ENCODE measurements at regions not wholly inside any gene's neighbourhood (a gene's known extent, or its start where the extent isn't known, plus 50 kb on each side); places are given as distances from the start of the nearest gene placed in this dataset.

DNA sequence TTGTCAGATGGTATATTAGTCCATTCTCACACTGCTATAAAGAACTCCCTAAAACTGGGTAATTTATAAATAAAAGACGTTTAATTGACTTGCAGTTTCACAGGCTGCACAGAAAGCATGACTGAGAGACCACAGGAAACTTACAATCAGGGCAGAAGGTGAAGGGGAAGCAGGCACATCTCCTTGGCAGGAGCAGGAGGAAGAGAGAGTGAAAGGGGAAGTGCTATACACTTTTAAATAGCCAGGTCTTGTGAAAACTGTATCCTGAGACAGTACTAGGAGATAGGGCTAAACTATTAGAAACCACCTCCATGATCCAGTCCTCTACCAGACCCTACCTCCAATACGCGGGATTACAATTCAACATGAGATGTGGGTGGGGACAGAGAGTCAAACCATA is 193.9 kb upstream of the KCNG1 start:
- no peak overlapping the region for H3K27ac ChIP-seq (ENCODE audit: insufficient read depth, low read length, poor library complexity, severe bottlenecking)
- Mint-ChIP-seq H3K4me3 (no peak overlapping the region), H3K4me1 (peaks cover 0 to 9% (median 2%) of the 10 kb centered on the region in 4 donors), H3K9me3 (peaks cover 0 to 9% (median 2%) of the 10 kb centered on the region in 7 donors), H3K27me3 (peaks cover 51% of the 10 kb centered on the region), H3K27ac (no peak overlapping the region), H3K36me3 (no peaks in the 10 kb centered on the region)
- peaks cover 14% of the 10 kb centered on the region for H3K27me3 ChIP-seq (ENCODE audit: control insufficient read depth, insufficient read depth, low read length)
- no peak overlapping the region for H3K4me3 ChIP-seq (ENCODE audit: low read depth, low read length)
- peaks cover 2 to 15% of the 10 kb centered on the region in 2 experiments for H3K9me3 ChIP-seq (ENCODE audit: control insufficient read depth in 2 of 2, low read length in 2 of 2)
- no peaks in the 10 kb centered on the region for H3K36me3 ChIP-seq (ENCODE audit: control insufficient read depth, insufficient read depth, low read length)
- no peaks in the 10 kb centered on the region for H3K4me1 ChIP-seq (ENCODE audit: control insufficient read depth, insufficient read depth, low read length, poor library complexity, severe bottlenecking)
- DNase-seq (no peak), ATAC-seq (ENCODE audit: low read depth in 2 of 2) (no peak)

DNA sequence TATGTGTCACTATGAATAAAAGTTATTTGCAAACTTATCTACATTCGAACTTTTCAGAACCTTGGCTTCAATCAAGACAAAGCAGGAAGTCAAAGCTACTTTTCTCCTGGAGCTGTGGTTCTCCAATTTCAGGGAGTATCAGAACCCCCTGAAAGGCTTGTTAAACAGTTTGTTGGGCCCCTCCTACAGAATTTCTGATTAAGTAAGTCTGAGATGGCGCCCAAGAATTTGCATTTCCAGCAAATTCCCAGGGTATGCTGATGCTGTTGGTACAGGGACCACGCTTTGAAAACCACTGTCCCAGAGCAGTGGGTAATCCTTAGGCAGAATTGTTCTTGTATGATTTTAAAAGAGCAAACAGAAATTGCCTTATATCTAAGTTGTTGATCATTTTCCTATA is 189.9 kb upstream of the KCNG1 start:
- no peaks in the 10 kb centered on the region for H3K36me3 ChIP-seq (ENCODE audit: control insufficient read depth, insufficient read depth, low read length)
- H3K9me3 ChIP-seq (ENCODE audit: control insufficient read depth in 2 of 2, low read length in 2 of 2): peaks cover 2 to 13% of the 10 kb centered on the region in 2 experiments
- Mint-ChIP-seq H3K9me3 (peaks cover 0 to 9% (median 1%) of the 10 kb centered on the region in 7 donors), H3K27me3 (peaks cover 60% of the 10 kb centered on the region), H3K4me1 (no peaks in the 10 kb centered on the region), H3K36me3 (no peaks in the 10 kb centered on the region), H3K4me3 (no peak overlapping the region), H3K27ac (no peak overlapping the region)
- DNase-seq (no peak), ATAC-seq (ENCODE audit: low read depth in 2 of 2) (no peak)
- no peaks in the 10 kb centered on the region for H3K4me1 ChIP-seq (ENCODE audit: control insufficient read depth, insufficient read depth, low read length, poor library complexity, severe bottlenecking)
- H3K27ac ChIP-seq (ENCODE audit: insufficient read depth, low read length, poor library complexity, severe bottlenecking): no peak overlapping the region
- H3K4me3 ChIP-seq (ENCODE audit: low read depth, low read length): no peak overlapping the region
- H3K27me3 ChIP-seq (ENCODE audit: control insufficient read depth, insufficient read depth, low read length): peaks cover 8% of the 10 kb centered on the region

DNA sequence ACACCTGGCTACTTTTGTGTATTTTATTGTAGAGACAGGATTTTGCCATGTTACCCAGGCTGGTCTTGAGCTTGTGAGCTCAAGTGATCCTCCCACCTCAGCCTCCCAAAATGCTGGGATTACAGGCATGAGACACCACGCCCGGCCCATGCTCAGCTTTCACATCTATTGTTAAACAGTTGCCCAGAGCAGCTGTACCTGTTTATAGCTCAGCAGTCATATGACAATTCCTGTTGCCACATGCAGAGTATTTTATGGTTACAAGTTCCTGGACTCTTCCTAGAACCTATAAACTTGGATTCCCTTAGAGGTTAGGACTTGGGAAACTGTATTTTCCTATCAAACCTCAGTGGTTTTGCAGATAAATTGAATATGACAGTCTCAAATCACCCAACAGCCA is 188.3 kb upstream of the KCNG1 start:
- Histone ChIP-seq H3K27ac (ENCODE audit: insufficient read depth, low read length, poor library complexity, severe bottlenecking) (no peak overlapping the region), H3K4me1 (ENCODE audit: control insufficient read depth, insufficient read depth, low read length, poor library complexity, severe bottlenecking) (no peaks in the 10 kb centered on the region), H3K4me3 (ENCODE audit: low read depth, low read length) (no peak overlapping the region), H3K27me3 (ENCODE audit: control insufficient read depth, insufficient read depth, low read length) (peaks cover 6% of the 10 kb centered on the region), H3K36me3 (ENCODE audit: control insufficient read depth, insufficient read depth, low read length) (no peaks in the 10 kb centered on the region), H3K9me3 (ENCODE audit: control insufficient read depth in 2 of 2, low read length in 2 of 2) (no peaks in the 10 kb centered on the region)
- H3K4me1 Mint-ChIP-seq: no peaks in the 10 kb centered on the region
- H3K27me3 Mint-ChIP-seq: peaks cover 58% of the 10 kb centered on the region
- no peak for ATAC-seq (ENCODE audit: low read depth in 2 of 2)
- no peak for DNase-seq
- H3K27ac Mint-ChIP-seq: no peak overlapping the region
- no peak overlapping the region for H3K4me3 Mint-ChIP-seq
- H3K9me3 Mint-ChIP-seq: peaks cover 0 to 1% (median 0%) of the 10 kb centered on the region in 7 donors
- no peaks in the 10 kb centered on the region for H3K36me3 Mint-ChIP-seq

DNA sequence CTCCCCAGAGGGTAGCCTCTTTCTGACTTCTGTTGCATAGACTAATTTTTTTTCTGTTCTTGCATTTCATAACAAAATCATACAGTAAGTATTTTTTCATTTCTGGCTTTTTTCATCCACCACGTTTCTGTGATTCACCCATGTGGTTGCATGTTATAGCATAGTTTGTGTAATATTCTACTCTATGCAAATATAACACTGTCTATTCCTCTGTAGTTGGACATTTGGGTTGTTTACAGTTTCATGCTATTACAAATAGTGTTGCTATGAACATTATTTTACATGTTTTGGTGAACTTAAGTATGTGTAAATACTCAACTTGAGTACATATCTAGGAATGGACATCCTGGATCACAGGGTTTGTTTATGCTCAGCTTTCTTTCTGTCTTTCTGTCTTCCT is 187.2 kb upstream of the KCNG1 start:
- Mint-ChIP-seq H3K27me3 (peaks cover 57% of the 10 kb centered on the region), H3K36me3 (no peaks in the 10 kb centered on the region), H3K4me3 (no peak overlapping the region), H3K9me3 (peaks cover 0 to 1% (median 0%) of the 10 kb centered on the region in 7 donors), H3K27ac (no peak overlapping the region), H3K4me1 (no peaks in the 10 kb centered on the region)
- Histone ChIP-seq H3K9me3 (ENCODE audit: control insufficient read depth in 2 of 2, low read length in 2 of 2) (no peaks in the 10 kb centered on the region), H3K4me3 (ENCODE audit: low read depth, low read length) (no peak overlapping the region), H3K4me1 (ENCODE audit: control insufficient read depth, insufficient read depth, low read length, poor library complexity, severe bottlenecking) (no peaks in the 10 kb centered on the region), H3K27ac (ENCODE audit: insufficient read depth, low read length, poor library complexity, severe bottlenecking) (no peak overlapping the region), H3K36me3 (ENCODE audit: control insufficient read depth, insufficient read depth, low read length) (no peaks in the 10 kb centered on the region), H3K27me3 (ENCODE audit: control insufficient read depth, insufficient read depth, low read length) (peaks cover 6% of the 10 kb centered on the region)
- DNase-seq: no peak
- ATAC-seq (ENCODE audit: low read depth in 2 of 2): no peak

DNA sequence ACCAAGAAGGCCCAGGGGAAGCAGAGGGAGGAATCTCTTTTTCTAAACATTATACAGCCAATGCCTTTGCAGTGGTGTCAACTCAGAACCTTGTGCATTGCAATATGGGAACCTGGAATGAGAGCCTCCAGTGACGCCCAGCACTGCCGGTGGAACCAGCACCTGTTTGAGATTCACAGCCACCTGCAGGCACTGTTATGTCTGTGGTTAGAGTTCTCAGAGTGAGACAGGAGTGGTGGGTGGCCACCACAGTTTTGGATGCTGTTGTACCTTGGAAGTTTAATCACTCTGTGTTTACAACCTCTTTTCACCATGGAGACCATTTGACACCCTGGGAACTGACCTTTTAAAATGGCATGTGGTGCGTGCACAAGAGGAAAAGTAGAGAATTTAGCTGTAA is 185.3 kb upstream of the KCNG1 start:
- Histone ChIP-seq H3K9me3 (ENCODE audit: control insufficient read depth in 2 of 2, low read length in 2 of 2) (no peaks in the 10 kb centered on the region), H3K36me3 (ENCODE audit: control insufficient read depth, insufficient read depth, low read length) (no peaks in the 10 kb centered on the region), H3K4me3 (ENCODE audit: low read depth, low read length) (no peak overlapping the region), H3K4me1 (ENCODE audit: control insufficient read depth, insufficient read depth, low read length, poor library complexity, severe bottlenecking) (no peaks in the 10 kb centered on the region), H3K27me3 (ENCODE audit: control insufficient read depth, insufficient read depth, low read length) (peaks cover 6% of the 10 kb centered on the region), H3K27ac (ENCODE audit: insufficient read depth, low read length, poor library complexity, severe bottlenecking) (no peak overlapping the region)
- H3K4me1 Mint-ChIP-seq: no peaks in the 10 kb centered on the region
- peaks cover 0 to 1% (median 0%) of the 10 kb centered on the region in 7 donors for H3K9me3 Mint-ChIP-seq
- ATAC-seq (ENCODE audit: low read depth in 2 of 2) (no peak), DNase-seq (no peak)
- H3K27me3 Mint-ChIP-seq: peaks cover 48% of the 10 kb centered on the region
- H3K36me3 Mint-ChIP-seq: no peaks in the 10 kb centered on the region
- no peak overlapping the region for H3K4me3 Mint-ChIP-seq
- no peak overlapping the region for H3K27ac Mint-ChIP-seq

DNA sequence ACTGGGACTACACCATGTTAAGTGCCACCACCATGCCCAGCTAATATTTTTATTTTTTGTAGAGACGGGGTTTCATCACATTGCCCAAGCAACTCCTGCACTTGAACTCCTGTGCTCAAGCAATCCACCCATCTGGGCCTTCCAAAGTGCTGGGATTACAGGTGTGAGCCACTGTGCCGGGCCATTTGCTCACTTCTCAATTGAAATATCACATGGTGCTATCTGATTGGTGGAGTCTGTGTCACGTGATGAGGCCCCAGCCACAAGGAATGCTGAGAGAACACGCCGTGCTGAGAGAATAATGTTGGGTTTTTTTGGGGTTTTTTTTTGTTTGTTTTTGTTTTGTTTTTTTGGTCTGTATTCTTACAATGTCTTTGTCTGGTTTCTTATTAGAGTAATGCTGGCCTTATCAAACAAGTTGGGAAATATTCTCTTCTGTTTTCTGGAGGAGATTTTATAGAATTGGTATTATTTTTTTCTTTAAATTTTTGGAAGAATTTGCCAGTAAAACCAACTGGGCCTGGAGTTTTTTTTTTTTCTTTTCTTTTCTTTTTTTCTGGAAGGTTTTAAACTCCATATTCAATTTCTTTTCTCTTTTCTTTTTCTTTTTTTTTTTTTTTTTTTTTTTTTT is 183.2 kb upstream of the KCNG1 start:
- Histone ChIP-seq H3K27ac (ENCODE audit: insufficient read depth, low read length, poor library complexity, severe bottlenecking) (no peak overlapping the region), H3K4me3 (ENCODE audit: low read depth, low read length) (no peak overlapping the region)
- H3K27ac Mint-ChIP-seq: no peak overlapping the region

DNA sequence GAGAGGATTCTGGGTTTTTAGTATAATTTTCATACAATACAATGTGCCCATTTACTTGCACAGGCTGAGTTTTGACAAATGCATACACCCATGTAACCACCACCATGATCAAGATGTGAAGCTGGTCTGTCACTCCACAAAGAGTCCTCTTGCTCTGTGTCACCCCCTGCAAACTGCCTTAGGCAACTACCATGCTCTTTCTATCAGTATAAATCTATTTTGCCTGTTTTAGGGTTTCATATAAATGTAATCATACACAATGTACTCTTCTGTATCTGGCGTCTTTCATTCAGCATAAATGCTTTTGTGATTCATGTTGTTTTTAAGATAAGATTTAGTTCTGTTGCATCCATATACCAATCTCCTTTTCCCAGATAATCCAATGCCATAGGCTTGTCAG is 181.9 kb upstream of the KCNG1 start:
- no peaks in the 10 kb centered on the region for H3K4me1 ChIP-seq (ENCODE audit: control insufficient read depth, insufficient read depth, low read length, poor library complexity, severe bottlenecking)
- Mint-ChIP-seq H3K4me1 (no peaks in the 10 kb centered on the region), H3K36me3 (no peaks in the 10 kb centered on the region), H3K27me3 (peaks cover 33% of the 10 kb centered on the region), H3K27ac (no peak overlapping the region), H3K9me3 (peaks cover 0 to 3% (median 0%) of the 10 kb centered on the region in 7 donors), H3K4me3 (no peak overlapping the region)
- no peaks in the 10 kb centered on the region for H3K36me3 ChIP-seq (ENCODE audit: control insufficient read depth, insufficient read depth, low read length)
- no peak for DNase-seq
- peaks cover 3% of the 10 kb centered on the region for H3K27me3 ChIP-seq (ENCODE audit: control insufficient read depth, insufficient read depth, low read length)
- ATAC-seq (ENCODE audit: low read depth in 2 of 2): no peak
- no peak overlapping the region for H3K27ac ChIP-seq (ENCODE audit: insufficient read depth, low read length, poor library complexity, severe bottlenecking)
- H3K4me3 ChIP-seq (ENCODE audit: low read depth, low read length): no peak overlapping the region
- no peaks in the 10 kb centered on the region for H3K9me3 ChIP-seq (ENCODE audit: control insufficient read depth in 2 of 2, low read length in 2 of 2)

More for the DNA sequence above, 183.2 kb upstream of the KCNG1 start:
- no peak overlapping the region for H3K4me3 Mint-ChIP-seq
- H3K9me3 Mint-ChIP-seq: peaks cover 0 to 1% (median 0%) of the 10 kb centered on the region in 7 donors
- Histone ChIP-seq H3K36me3 (ENCODE audit: control insufficient read depth, insufficient read depth, low read length) (no peaks in the 10 kb centered on the region), H3K4me1 (ENCODE audit: control insufficient read depth, insufficient read depth, low read length, poor library complexity, severe bottlenecking) (no peaks in the 10 kb centered on the region), H3K27me3 (ENCODE audit: control insufficient read depth, insufficient read depth, low read length) (peaks cover 6% of the 10 kb centered on the region), H3K9me3 (ENCODE audit: control insufficient read depth in 2 of 2, low read length in 2 of 2) (no peaks in the 10 kb centered on the region)
- H3K27me3 Mint-ChIP-seq: peaks cover 44% of the 10 kb centered on the region
- no peaks in the 10 kb centered on the region for H3K36me3 Mint-ChIP-seq
- H3K4me1 Mint-ChIP-seq: no peaks in the 10 kb centered on the region
- ATAC-seq (ENCODE audit: low read depth in 2 of 2) (no peak), DNase-seq (no peak)

DNA sequence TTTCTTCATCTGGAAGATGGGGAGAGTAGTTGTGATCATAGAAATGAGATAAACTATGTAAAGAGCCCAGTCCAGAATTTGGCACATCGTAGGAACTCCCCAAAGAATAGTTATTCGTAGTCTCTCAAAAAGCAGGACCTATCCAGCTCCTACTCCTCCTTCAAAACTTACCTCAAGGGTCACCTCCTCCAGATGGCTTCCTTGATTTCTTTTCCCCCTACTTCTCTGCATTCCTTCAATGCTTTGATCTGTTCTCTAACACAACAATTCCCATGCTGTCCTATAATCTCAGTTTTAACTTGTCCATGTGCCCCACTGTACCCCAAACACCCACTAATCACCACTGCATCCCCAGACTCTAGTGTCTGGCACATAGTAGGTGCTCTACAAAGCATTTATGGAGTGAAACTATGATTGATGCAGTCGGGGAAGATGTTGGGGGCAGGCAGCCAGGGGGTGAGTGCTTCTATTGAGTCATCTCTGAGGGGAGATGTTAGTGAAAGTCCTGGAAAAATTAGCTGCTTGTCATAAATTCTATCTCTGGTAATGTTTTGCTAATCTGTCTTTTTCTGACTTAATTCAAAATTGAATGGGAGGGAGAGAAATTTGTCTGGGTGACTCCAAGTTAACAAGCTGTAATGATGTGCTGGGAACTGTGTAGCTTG is 181.3 kb upstream of the KCNG1 start:
- H3K9me3 ChIP-seq (ENCODE audit: control insufficient read depth in 2 of 2, low read length in 2 of 2): no peaks in the 10 kb centered on the region
- no peaks in the 10 kb centered on the region for H3K36me3 Mint-ChIP-seq
- DNase-seq (no peak), ATAC-seq (ENCODE audit: low read depth in 2 of 2) (no peak)
- H3K4me1 Mint-ChIP-seq: no peaks in the 10 kb centered on the region
- H3K36me3 ChIP-seq (ENCODE audit: control insufficient read depth, insufficient read depth, low read length): no peaks in the 10 kb centered on the region
- H3K27me3 Mint-ChIP-seq: peaks cover 31% of the 10 kb centered on the region
- peaks cover 3% of the 10 kb centered on the region for H3K27me3 ChIP-seq (ENCODE audit: control insufficient read depth, insufficient read depth, low read length)
- no peak overlapping the region for H3K4me3 Mint-ChIP-seq
- H3K4me3 ChIP-seq (ENCODE audit: low read depth, low read length): no peak overlapping the region
- no peak overlapping the region for H3K27ac Mint-ChIP-seq
- H3K9me3 Mint-ChIP-seq: peaks cover 0 to 3% (median 0%) of the 10 kb centered on the region in 7 donors
- H3K27ac ChIP-seq (ENCODE audit: insufficient read depth, low read length, poor library complexity, severe bottlenecking): no peak overlapping the region
- H3K4me1 ChIP-seq (ENCODE audit: control insufficient read depth, insufficient read depth, low read length, poor library complexity, severe bottlenecking): no peaks in the 10 kb centered on the region

Data from CD4-positive, CD25-positive, alpha-beta regulatory T cell (primary cell).